ENCODE measurements at regions not wholly inside any gene's neighbourhood (a gene's known extent, or its start where the extent isn't known, plus 50 kb on each side); places are given as distances from the start of the nearest gene placed in this dataset.

GRCh38 chr6:18693881-18694280 lies 306.7 kb downstream of the RNF144B start:
- no peaks in the 10 kb centered on the region for H3K9me3 ChIP-seq (replicated peaks in 1 of 2; ENCODE audit: control insufficient read depth in 1 of 2, insufficient read depth in 1 of 2, low read length in 2 of 2)
- no peak for TF ChIP-seq CTCF (IDR thresholded peaks at IDR 0.05)
- no peak overlapping the region for H3K4me3 Mint-ChIP-seq
- no peak overlapping the region for H3K4me3 ChIP-seq (replicated peaks in 1 of 3; ENCODE audit: low read depth in 2 of 3, low read length in 3 of 3)
- H3K27ac ChIP-seq (ENCODE audit: low read depth in 1 of 2, low read length in 2 of 2), result no peak overlapping the region
- no peak overlapping the region for H3K27ac Mint-ChIP-seq
- H3K27me3 ChIP-seq (ENCODE audit: control insufficient read depth in 2 of 2, insufficient read depth in 2 of 2, low read length in 2 of 2), result no peaks in the 10 kb centered on the region
- H3K79me2 ChIP-seq (ENCODE audit: insufficient read depth, low read length), result no peaks in the 10 kb centered on the region
- intact Hi-C loops (cut with micrococcal nuclease), result no loop called here
- no peaks in the 10 kb centered on the region for H3K36me3 ChIP-seq (replicated peaks in 1 of 2; ENCODE audit: control insufficient read depth in 1 of 2, insufficient read depth in 2 of 2, low read length in 2 of 2)
- H2AFZ ChIP-seq (ENCODE audit: insufficient read depth, low read depth, low read length, poor library complexity, severe bottlenecking), result no peak overlapping the region
- no peak overlapping the region for H3K9ac ChIP-seq (ENCODE audit: insufficient read depth, low read length, poor library complexity, severe bottlenecking)
- DNase-seq, result no peak
- peaks cover 0 to 2% (median 0%) of the 10 kb centered on the region in 3 donors for H3K27me3 Mint-ChIP-seq (ENCODE audit: low read depth in 3 of 3)
- no peaks in the 10 kb centered on the region for H3K4me1 Mint-ChIP-seq
- no peaks in the 10 kb centered on the region for H3K36me3 Mint-ChIP-seq
- H3K9me3 Mint-ChIP-seq, result peaks cover 0 to 5% (median 0%) of the 10 kb centered on the region in 7 donors
- H3K4me1 ChIP-seq (ENCODE audit: control insufficient read depth in 1 of 2, insufficient read depth in 2 of 2, low read length in 2 of 2), result no peaks in the 10 kb centered on the region
- H4K20me1 ChIP-seq (ENCODE audit: insufficient read depth, low read length), result no peaks in the 10 kb centered on the region
- H3K4me2 ChIP-seq (replicated peaks; ENCODE audit: extremely low read depth, low read length, poor library complexity, severe bottlenecking), result no peak overlapping the region
- 78% methylated on average over 5 of the region's 6 CpGs for WGBS (ENCODE audit: insufficient coverage)

GRCh38 chr6:18703546-18703945 lies 316.4 kb downstream of the RNF144B start:
- Histone ChIP-seq H3K4me1 (ENCODE audit: control insufficient read depth in 1 of 2, insufficient read depth in 2 of 2, low read length in 2 of 2) (no peaks in the 10 kb centered on the region), H3K27me3 (ENCODE audit: control insufficient read depth in 2 of 2, insufficient read depth in 2 of 2, low read length in 2 of 2) (no peaks in the 10 kb centered on the region), H3K4me3 (replicated peaks in 1 of 3; ENCODE audit: low read depth in 2 of 3, low read length in 3 of 3) (no peak overlapping the region), H3K9me3 (replicated peaks in 1 of 2; ENCODE audit: control insufficient read depth in 1 of 2, insufficient read depth in 1 of 2, low read length in 2 of 2) (no peaks in the 10 kb centered on the region), H3K36me3 (replicated peaks in 1 of 2; ENCODE audit: control insufficient read depth in 1 of 2, insufficient read depth in 2 of 2, low read length in 2 of 2) (no peaks in the 10 kb centered on the region), H3K4me2 (replicated peaks; ENCODE audit: extremely low read depth, low read length, poor library complexity, severe bottlenecking) (no peak overlapping the region), H3K27ac (ENCODE audit: low read depth in 1 of 2, low read length in 2 of 2) (no peak overlapping the region), H4K20me1 (ENCODE audit: insufficient read depth, low read length) (no peaks in the 10 kb centered on the region), H3K9ac (ENCODE audit: insufficient read depth, low read length, poor library complexity, severe bottlenecking) (no peak overlapping the region), H2AFZ (ENCODE audit: insufficient read depth, low read depth, low read length, poor library complexity, severe bottlenecking) (no peak overlapping the region), H3K79me2 (ENCODE audit: insufficient read depth, low read length) (no peaks in the 10 kb centered on the region)
- H3K36me3 Mint-ChIP-seq, result no peaks in the 10 kb centered on the region
- intact Hi-C loops (cut with micrococcal nuclease), result no loop called here
- H3K9me3 Mint-ChIP-seq, result peaks cover 0 to 9% (median 0%) of the 10 kb centered on the region in 7 donors
- H3K27me3 Mint-ChIP-seq (ENCODE audit: low read depth in 3 of 3), result no peaks in the 10 kb centered on the region
- H3K4me1 Mint-ChIP-seq, result no peaks in the 10 kb centered on the region
- no peak overlapping the region for H3K4me3 Mint-ChIP-seq
- no peak for DNase-seq
- no CpG with 5 or more reads among the region's 3 CpGs for WGBS (ENCODE audit: insufficient coverage)
- TF ChIP-seq CTCF (IDR thresholded peaks at IDR 0.05), result no peak
- H3K27ac Mint-ChIP-seq, result no peak overlapping the region

All from CD14-positive monocyte (primary cell).